ENCODE measurements at regions not wholly inside any gene's neighbourhood (a gene's known extent, or its start where the extent isn't known, plus 50 kb on each side); places are given as distances from the start of the nearest gene placed in this dataset.

- Histone ChIP-seq H2AFZ (no peak overlapping the region), H3K4me3 (ENCODE audit: low read depth, low read length) (no peak overlapping the region), H3K9ac (no peak overlapping the region), H3K27me3 (ENCODE audit: control insufficient read depth, insufficient read depth, low read length) (no peaks in the 10 kb centered on the region), H3K27ac (no peak overlapping the region), H3K4me2 (ENCODE audit: low read length) (no peak overlapping the region), H3K36me3 (ENCODE audit: control insufficient read depth, insufficient read depth, low read length) (no peaks in the 10 kb centered on the region), H3K4me1 (no peaks in the 10 kb centered on the region), H3K79me2 (no peaks in the 10 kb centered on the region), H3K9me3 (ENCODE audit: control insufficient read depth, low read length) (no peaks in the 10 kb centered on the region)
- TF ChIP-seq CTCF (IDR thresholded peaks at IDR 0.05): no peak
Observed at GRCh38 chr2:12897181-12897580, 180.4 kb downstream of the TRIB2 start.

DNA sequence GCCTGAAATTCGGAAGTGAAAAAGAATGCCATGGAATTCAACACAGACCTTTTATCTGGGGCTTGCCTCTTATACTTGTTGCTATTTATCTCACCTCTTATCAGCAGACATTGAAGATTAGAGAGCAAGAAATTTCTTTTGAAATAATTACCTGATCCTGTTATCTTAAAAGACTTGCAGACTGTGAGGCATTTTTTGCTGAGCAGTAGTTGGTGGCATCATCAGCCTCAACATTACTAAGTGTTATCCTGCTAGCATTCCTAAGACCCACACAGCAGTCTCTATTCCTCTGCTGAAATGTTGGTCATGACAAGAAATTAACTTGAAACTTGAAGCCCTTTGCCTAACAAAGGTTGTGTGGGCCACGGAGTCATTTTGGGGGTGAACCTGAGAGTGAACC lies 186.5 kb downstream of the TRIB2 start:
- H3K4me1 ChIP-seq: no peaks in the 10 kb centered on the region
- TF ChIP-seq CTCF (IDR thresholded peaks at IDR 0.05): no peak
- H3K27ac ChIP-seq: no peak overlapping the region
- H3K4me3 ChIP-seq (ENCODE audit: low read depth, low read length): no peak overlapping the region
- no peaks in the 10 kb centered on the region for H3K27me3 ChIP-seq (ENCODE audit: control insufficient read depth, insufficient read depth, low read length)
- no peak overlapping the region for H3K4me2 ChIP-seq (ENCODE audit: low read length)
- no peaks in the 10 kb centered on the region for H3K9me3 ChIP-seq (ENCODE audit: control insufficient read depth, low read length)
- no peak overlapping the region for H2AFZ ChIP-seq
- no peak overlapping the region for H3K9ac ChIP-seq
- no peaks in the 10 kb centered on the region for H3K36me3 ChIP-seq (ENCODE audit: control insufficient read depth, insufficient read depth, low read length)
- H3K79me2 ChIP-seq: no peaks in the 10 kb centered on the region

DNA sequence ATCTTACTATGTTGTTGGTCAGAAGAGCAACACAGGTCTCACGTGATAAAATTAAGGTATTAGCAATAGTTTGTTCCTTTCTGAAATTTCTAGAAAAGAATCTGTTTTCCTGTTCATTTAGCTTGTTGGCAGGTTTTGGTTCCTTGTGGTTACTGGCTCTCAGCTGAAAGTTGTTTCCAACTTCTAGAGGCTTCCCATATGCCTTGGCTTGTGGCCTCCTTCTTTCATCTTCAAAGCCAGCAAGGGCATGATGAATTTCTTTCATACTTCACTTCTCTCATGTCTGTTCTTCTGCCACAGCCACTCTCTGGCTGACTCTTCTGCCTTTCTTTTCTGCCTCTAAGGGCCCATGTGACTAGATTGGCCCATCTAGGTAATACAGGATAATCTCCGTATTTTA lies 193.7 kb downstream of the TRIB2 start:
- Histone ChIP-seq H3K36me3 (ENCODE audit: control insufficient read depth, insufficient read depth, low read length) (no peaks in the 10 kb centered on the region), H3K9me3 (ENCODE audit: control insufficient read depth, low read length) (no peaks in the 10 kb centered on the region), H3K4me3 (ENCODE audit: low read depth, low read length) (no peak overlapping the region), H3K9ac (no peak overlapping the region), H3K27ac (no peak overlapping the region), H2AFZ (no peak overlapping the region), H3K27me3 (ENCODE audit: control insufficient read depth, insufficient read depth, low read length) (no peaks in the 10 kb centered on the region), H3K4me1 (no peaks in the 10 kb centered on the region), H3K4me2 (ENCODE audit: low read length) (no peak overlapping the region), H3K79me2 (no peaks in the 10 kb centered on the region)
- no peak for TF ChIP-seq CTCF (IDR thresholded peaks at IDR 0.05)

DNA sequence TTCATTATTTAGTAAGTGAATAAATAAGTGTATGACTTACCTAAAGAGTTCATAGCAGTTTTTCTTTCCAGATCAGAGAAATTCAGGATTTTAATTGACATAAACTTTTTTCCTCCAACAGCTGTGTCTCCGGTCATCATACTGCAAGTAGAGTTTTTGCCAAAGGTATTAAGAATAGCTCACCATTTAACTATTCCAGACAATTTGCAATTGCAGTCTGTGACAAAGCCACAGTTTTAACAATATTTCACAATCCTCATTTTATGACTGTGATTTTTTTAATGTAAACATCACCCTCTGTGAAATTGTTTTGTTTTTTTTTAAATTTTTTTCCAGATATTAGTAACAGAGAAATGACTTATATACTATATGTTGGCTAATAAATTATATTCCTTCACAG lies 199.1 kb downstream of the TRIB2 start:
- no peak overlapping the region for H3K27ac ChIP-seq
- no peak for TF ChIP-seq CTCF (IDR thresholded peaks at IDR 0.05)
- no peaks in the 10 kb centered on the region for H3K4me1 ChIP-seq
- no peak overlapping the region for H3K9ac ChIP-seq
- H3K36me3 ChIP-seq (ENCODE audit: control insufficient read depth, insufficient read depth, low read length): no peaks in the 10 kb centered on the region
- H3K9me3 ChIP-seq (ENCODE audit: control insufficient read depth, low read length): no peaks in the 10 kb centered on the region
- H2AFZ ChIP-seq: no peak overlapping the region
- no peaks in the 10 kb centered on the region for H3K27me3 ChIP-seq (ENCODE audit: control insufficient read depth, insufficient read depth, low read length)
- no peaks in the 10 kb centered on the region for H3K79me2 ChIP-seq
- H3K4me2 ChIP-seq (ENCODE audit: low read length): no peak overlapping the region
- no peak overlapping the region for H3K4me3 ChIP-seq (ENCODE audit: low read depth, low read length)

- Histone ChIP-seq H3K27me3 (ENCODE audit: control insufficient read depth, insufficient read depth, low read length) (no peaks in the 10 kb centered on the region), H2AFZ (no peak overlapping the region), H3K27ac (no peak overlapping the region), H3K4me2 (ENCODE audit: low read length) (no peak overlapping the region), H3K79me2 (no peaks in the 10 kb centered on the region), H3K9ac (no peak overlapping the region), H3K4me3 (ENCODE audit: low read depth, low read length) (no peak overlapping the region), H3K9me3 (ENCODE audit: control insufficient read depth, low read length) (no peaks in the 10 kb centered on the region), H3K4me1 (no peaks in the 10 kb centered on the region), H3K36me3 (ENCODE audit: control insufficient read depth, insufficient read depth, low read length) (no peaks in the 10 kb centered on the region)
- no peak for TF ChIP-seq CTCF (IDR thresholded peaks at IDR 0.05)
Observed at GRCh38 chr2:12918138-12918834, 201.6 kb downstream of the TRIB2 start.

All from parathyroid adenoma (tissue), 2 donors.